HCT116 (cell line): ENCODE measurements at regions not wholly inside any gene's neighbourhood (a gene's known extent, or its start where the extent isn't known, plus 50 kb on each side); places are given as distances from the start of the nearest gene placed in this dataset.

ENCODE experiments used
- ATAC-seq: fragments of 200-7000 bp; cut with Tn5 transposase; 2 replicates; pipeline ENCODE4 v1.9.1; 2020; ENCODE audit warnings: mild to moderate bottlenecking, moderate library complexity
- BruUV-seq: library from RNA; stranded (reverse); fragments of 400-500 nt; replicated peaks from 2 replicates; lab custom pipeline; 2021; lab: Mats Ljungman, UMichigan
- CTCF ChIA-PET: fragments of 300-600 bp; sonication (Branson Sonifier 250); formaldehyde crosslinking; loops from one replicate; lab custom pipeline; 2021; ENCODE audit warnings: antibody characterized with exemption; lab: Charles Lee
- POLR2A ChIA-PET: fragments of 300-600, 350-600 bp; sonication (Branson Sonifier 250); formaldehyde crosslinking; loops from one replicate; lab custom pipeline; 2021; ENCODE audit warnings: antibody characterized with exemption; lab: Charles Lee
- RAD21 ChIA-PET, 2 experiments: fragments of 300-600 bp; sonication (Branson Sonifier 250); formaldehyde crosslinking; loops; one replicate each; lab custom pipeline; 2023; ENCODE audit warnings: low total read pairs in 2 of 2; ENCODE audit not compliant: uncharacterized antibody in 2 of 2, unreplicated experiment in 2 of 2, low non-redundant PET in 1 of 2; lab: Charles Lee
- DNase-seq: peaks from one replicate; pipeline ENCODE4 v3.0.0-alpha.2; 2010; ENCODE audit warnings: low read depth, low spot score
- H2AFZ ChIP-seq: fragments of 200-600 bp; shearing (Covaris generic), sonication (generic); 2 replicates; pipeline ENCODE4 v1.6.1; 2017; ENCODE audit warnings: low read depth, mixed run types, mixed read lengths, antibody characterized with exemption, low read length; ENCODE audit not compliant: poor library complexity, severe bottlenecking
- H3K27ac ChIP-seq: 2 replicates; pipeline ENCODE4 v1.5.1; 2012; ENCODE audit warnings: low read depth, low read length
- H3K27me3 ChIP-seq: fragments of 200-600 bp; sonication (generic); 2 replicates; pipeline ENCODE4 v1.6.1; 2016; ENCODE audit warnings: mixed run types, low read length, mixed read lengths; ENCODE audit not compliant: insufficient read depth
- H3K36me3 ChIP-seq, 2 experiments: fragments of 200-500 bp in 1 of 2; fragments of 200-600 bp in 1 of 2; sonication (Bioruptor generic) in 1 of 2; sonication (generic) in 1 of 2; 2 replicates each; pipeline versions ENCODE4 v1.5.1 to v1.6.1; 2014 to 2016; ENCODE audit warnings: low read length in 2 of 2, inconsistent platforms in 1 of 2, mixed read lengths in 1 of 2, mixed run types in 1 of 2; ENCODE audit not compliant: insufficient read depth in 2 of 2, control insufficient read depth in 1 of 2
- H3K4me1 ChIP-seq, 2 experiments: fragments of 200-600 bp in 1 of 2; sonication (generic) in 1 of 2; 2 replicates each; pipeline versions ENCODE4 v1.5.1 to v1.6.1; 2012 to 2017; ENCODE audit warnings: low read length in 2 of 2, inconsistent platforms in 1 of 2, mild to moderate bottlenecking in 1 of 2, mixed read lengths in 1 of 2, mixed run types in 1 of 2, moderate library complexity in 1 of 2; ENCODE audit not compliant: insufficient read depth in 2 of 2, control insufficient read depth in 1 of 2
- H3K4me2 ChIP-seq: fragments of 200-600 bp; sonication (generic); 2 replicates; pipeline ENCODE4 v1.6.1; 2017; ENCODE audit warnings: mixed run types, low read length, mixed read lengths
- H3K4me3 ChIP-seq, 2 experiments: fragments of 200-600 bp in 1 of 2; sonication (generic) in 1 of 2; replicated peaks in 1 of 2; 2 replicates each; pipeline ENCODE4 v1.5.1; 2011 to 2016; ENCODE audit warnings: low read length in 2 of 2, control low read depth in 1 of 2, low read depth in 1 of 2, mild to moderate bottlenecking in 1 of 2, mixed read lengths in 1 of 2, mixed run types in 1 of 2
- H3K79me2 ChIP-seq: fragments of 200-600 bp; sonication (generic); 2 replicates; pipeline ENCODE4 v1.6.1; 2017; ENCODE audit warnings: mild to moderate bottlenecking, mixed run types, low read length, moderate library complexity, mixed read lengths; ENCODE audit not compliant: insufficient read depth
- H3K9ac ChIP-seq: fragments of 200-600 bp; sonication (generic); 2 replicates; pipeline ENCODE4 v1.6.1; 2016; ENCODE audit warnings: low read length, mixed read lengths
- H3K9me2 ChIP-seq: fragments of 200-600 bp; sonication (generic), shearing (Covaris generic); 2 replicates; pipeline ENCODE4 v1.6.1; 2017; ENCODE audit warnings: mixed run types, mild to moderate bottlenecking, moderate library complexity; ENCODE audit not compliant: insufficient read depth
- H3K9me3 ChIP-seq, 2 experiments: fragments of 200-500 bp in 1 of 2; fragments of 200-600 bp in 1 of 2; sonication (Bioruptor generic) in 1 of 2; sonication (generic) in 1 of 2; 2 replicates each; pipeline ENCODE4 v1.6.1; 2014 to 2017; ENCODE audit warnings: low read length in 2 of 2, mixed read lengths in 2 of 2, inconsistent platforms in 1 of 2, low read depth in 1 of 2, mild to moderate bottlenecking in 1 of 2, mixed run types in 1 of 2, moderate library complexity in 1 of 2; ENCODE audit not compliant: control insufficient read depth in 1 of 2, insufficient read depth in 1 of 2
- H4K20me1 ChIP-seq: fragments of 200-600 bp; sonication (generic), shearing (Covaris generic); 2 replicates; pipeline ENCODE4 v1.6.1; 2017; ENCODE audit warnings: mixed run types, mild to moderate bottlenecking, moderate library complexity; ENCODE audit not compliant: insufficient read depth
- CBX3 ChIP-seq: IDR thresholded peaks from 2 replicates; pipeline ENCODE4 v1.6.1; 2012; ENCODE audit warnings: low read depth
- EGR1 ChIP-seq: IDR thresholded peaks from 2 replicates; pipeline ENCODE4 v1.6.1; 2012; ENCODE audit warnings: low read depth
- ELF1 ChIP-seq: IDR thresholded peaks from 2 replicates; pipeline ENCODE4 v1.6.1; 2012; ENCODE audit warnings: low read depth, borderline replicate concordance
- EZH2phosphoT487 ChIP-seq: fragments of 200-600 bp; IDR thresholded peaks from 2 replicates; pipeline ENCODE4 v1.6.1; 2018; ENCODE audit warnings: antibody characterized with exemption, borderline replicate concordance
- FOSL1 ChIP-seq: IDR thresholded peaks from 2 replicates; pipeline ENCODE4 v1.6.1; 2012; ENCODE audit warnings: low read depth
- JUND ChIP-seq: IDR thresholded peaks from 2 replicates; pipeline ENCODE4 v1.6.1; 2012
- POLR2A ChIP-seq: IDR thresholded peaks from 2 replicates; pipeline ENCODE4 v1.7.0; 2011; ENCODE audit warnings: borderline replicate concordance; ENCODE audit not compliant: insufficient read depth, insufficient read length; ENCODE audit errors: extremely low read depth
- POLR2AphosphoS5 ChIP-seq: IDR thresholded peaks from 2 replicates; pipeline ENCODE4 v1.6.1; 2011; ENCODE audit warnings: mild to moderate bottlenecking, low read depth, low read length, moderate library complexity
- SIN3A ChIP-seq: IDR thresholded peaks from 2 replicates; pipeline ENCODE4 v1.6.1; 2012; ENCODE audit warnings: low read depth
- SP1 ChIP-seq: IDR thresholded peaks from 2 replicates; pipeline ENCODE4 v1.6.1; 2012; ENCODE audit warnings: low read depth
- SRF ChIP-seq: IDR thresholded peaks from 2 replicates; pipeline ENCODE4 v1.6.1; 2012; ENCODE audit warnings: low read depth
- TCF7L2 ChIP-seq: IDR thresholded peaks from 2 replicates; pipeline ENCODE4 v1.7.0; 2011; ENCODE audit warnings: borderline replicate concordance, inconsistent platforms; ENCODE audit not compliant: insufficient read depth, insufficient read length; ENCODE audit errors: extremely low read depth
- YY1 ChIP-seq: IDR thresholded peaks from 2 replicates; pipeline ENCODE4 v1.6.1; 2011; ENCODE audit warnings: low read length, low read depth, moderate library complexity, mild to moderate bottlenecking; ENCODE audit not compliant: insufficient replicate concordance; ENCODE audit errors: extremely low read depth
- ZBTB33 ChIP-seq: IDR thresholded peaks from 2 replicates; pipeline ENCODE4 v1.6.1; 2011; ENCODE audit warnings: mild to moderate bottlenecking, low read length, moderate library complexity; ENCODE audit not compliant: insufficient replicate concordance; ENCODE audit errors: extremely low read depth
- ZFX ChIP-seq: fragments of 450-650 bp; IDR thresholded peaks from 2 replicates; pipeline ENCODE4 v1.6.1; 2017
- ZNF274 ChIP-seq: fragments of 200-500 bp; sonication (Bioruptor generic); IDR thresholded peaks from 2 replicates; pipeline ENCODE4 v1.6.1; 2014; ENCODE audit warnings: mild to moderate bottlenecking, low read depth, low read length, inconsistent platforms
- intact Hi-C: fragments of 100-400 bp; cut with micrococcal nuclease; formaldehyde crosslinking; loops from 2 replicates; pipeline ENCODE4 v1.10.0; 2022
- TF ChIP-seq, protein P1 (sequence below), 3 experiments: fragments of 200-600 bp in 1 of 3; sonication (generic) in 1 of 3; IDR thresholded peaks in 2 of 3; conservative IDR thresholded peaks in 1 of 3; 2 replicates each; pipeline ENCODE4 v1.5.1; 2012 to 2017; ENCODE audit warnings: low read depth in 2 of 3, low read length in 2 of 3, antibody characterized with exemption in 1 of 3, borderline replicate concordance in 1 of 3, control low read depth in 1 of 3, mild to moderate bottlenecking in 1 of 3, mixed read lengths in 1 of 3, mixed run types in 1 of 3, moderate library complexity in 1 of 3; ENCODE audit not compliant: insufficient read depth in 1 of 3
- TF ChIP-seq, protein P2 (sequence below): IDR thresholded peaks from 2 replicates; pipeline ENCODE4 v1.6.1; 2012

DNA sequence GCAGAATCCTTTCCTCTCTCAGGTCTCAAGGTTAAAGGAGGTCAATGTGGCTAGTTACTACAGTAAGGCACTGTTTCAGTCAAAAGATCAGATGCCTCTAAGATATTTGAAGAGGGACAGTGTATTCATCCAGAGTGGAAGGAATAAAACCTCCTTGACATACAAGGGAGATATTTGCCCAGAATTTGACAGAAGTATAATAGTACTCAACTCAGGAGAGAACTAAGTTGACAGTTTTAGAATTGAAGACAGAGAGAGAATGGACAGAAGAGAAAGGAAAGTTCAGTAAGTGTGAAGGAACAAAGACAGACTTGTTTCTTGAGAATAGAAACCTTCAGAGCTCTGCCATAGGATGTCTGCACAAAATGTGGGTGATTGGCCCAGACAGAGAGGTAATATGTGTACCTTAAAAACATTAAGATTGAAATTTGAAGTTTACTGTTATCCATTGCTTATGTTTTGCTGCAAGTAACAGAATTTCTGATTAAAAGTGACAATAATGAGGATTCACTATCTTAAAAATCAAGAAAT, 507.1 kb downstream of the IGSF11 start:
- DNase-seq (no peak), ATAC-seq (no peak)
- no peak overlapping the region for H3K27ac ChIP-seq
- H3K9me2 ChIP-seq = no peaks in the 10 kb centered on the region
- CTCF ChIA-PET = no interaction called here
- H3K4me3 ChIP-seq = no peak overlapping the region
- POLR2A ChIA-PET = no interaction called here
- H2AFZ ChIP-seq = no peak overlapping the region
- intact Hi-C loops = no loop called here
- H3K27me3 ChIP-seq = no peaks in the 10 kb centered on the region
- H3K9ac ChIP-seq = no peak overlapping the region
- H3K9me3 ChIP-seq = no peaks in the 10 kb centered on the region
- no peaks in the 10 kb centered on the region for H3K4me1 ChIP-seq
- no peaks in the 10 kb centered on the region for H3K79me2 ChIP-seq
- H3K4me2 ChIP-seq = no peak overlapping the region
- no peaks in the 10 kb centered on the region for H4K20me1 ChIP-seq
- TF ChIP-seq SP1 = no peak
- TF ChIP-seq POLR2A = no peak
- TF ChIP-seq, protein P1, sequence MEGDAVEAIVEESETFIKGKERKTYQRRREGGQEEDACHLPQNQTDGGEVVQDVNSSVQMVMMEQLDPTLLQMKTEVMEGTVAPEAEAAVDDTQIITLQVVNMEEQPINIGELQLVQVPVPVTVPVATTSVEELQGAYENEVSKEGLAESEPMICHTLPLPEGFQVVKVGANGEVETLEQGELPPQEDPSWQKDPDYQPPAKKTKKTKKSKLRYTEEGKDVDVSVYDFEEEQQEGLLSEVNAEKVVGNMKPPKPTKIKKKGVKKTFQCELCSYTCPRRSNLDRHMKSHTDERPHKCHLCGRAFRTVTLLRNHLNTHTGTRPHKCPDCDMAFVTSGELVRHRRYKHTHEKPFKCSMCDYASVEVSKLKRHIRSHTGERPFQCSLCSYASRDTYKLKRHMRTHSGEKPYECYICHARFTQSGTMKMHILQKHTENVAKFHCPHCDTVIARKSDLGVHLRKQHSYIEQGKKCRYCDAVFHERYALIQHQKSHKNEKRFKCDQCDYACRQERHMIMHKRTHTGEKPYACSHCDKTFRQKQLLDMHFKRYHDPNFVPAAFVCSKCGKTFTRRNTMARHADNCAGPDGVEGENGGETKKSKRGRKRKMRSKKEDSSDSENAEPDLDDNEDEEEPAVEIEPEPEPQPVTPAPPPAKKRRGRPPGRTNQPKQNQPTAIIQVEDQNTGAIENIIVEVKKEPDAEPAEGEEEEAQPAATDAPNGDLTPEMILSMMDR (IDR thresholded peaks at IDR 0.05 in 2 of 3, conservative IDR thresholded peaks at IDR 0.05 in 1 of 3; ENCODE audit: borderline replicate concordance in 1 of 3, insufficient read depth in 1 of 3, low read depth in 2 of 3, low read length in 2 of 3) = no peak
- TF ChIP-seq CBX3 = no peak
- TF ChIP-seq JUND = no peak
- TF ChIP-seq, all 23 proteins: peak for 0
- no TSS peak for BruUV-seq
- RAD21 ChIA-PET = no interaction called here
- no peaks in the 10 kb centered on the region for H3K36me3 ChIP-seq

GRCh38 chr3:118529554-118529953, 505.1 kb downstream of the IGSF11 start:
- intact Hi-C loops = no loop called here
- Histone ChIP-seq H3K9ac (no peak overlapping the region), H4K20me1 (no peaks in the 10 kb centered on the region), H3K79me2 (no peaks in the 10 kb centered on the region), H3K27me3 (no peaks in the 10 kb centered on the region), H3K9me3 (no peaks in the 10 kb centered on the region), H3K4me3 (no peak overlapping the region), H3K27ac (no peak overlapping the region), H3K4me1 (no peaks in the 10 kb centered on the region), H3K9me2 (no peaks in the 10 kb centered on the region), H3K36me3 (no peaks in the 10 kb centered on the region), H2AFZ (no peak overlapping the region), H3K4me2 (no peak overlapping the region)
- RAD21 ChIA-PET = no interaction called here
- DNase-seq = no peak
- CTCF ChIA-PET = no interaction called here
- POLR2A ChIA-PET = no interaction called here
- ATAC-seq = no peak
- no TSS peak for BruUV-seq
- TF ChIP-seq POLR2A (no peak), TCF7L2 (no peak), POLR2AphosphoS5 (no peak), SIN3A (no peak), FOSL1 (no peak), YY1 (no peak), EGR1 (no peak), EZH2phosphoT487 (no peak), SRF (no peak), ZNF274 (no peak), CBX3 (no peak), ELF1 (no peak), SP1 (no peak), ZBTB33 (no peak), ZFX (no peak)
- TF ChIP-seq, protein P2, sequence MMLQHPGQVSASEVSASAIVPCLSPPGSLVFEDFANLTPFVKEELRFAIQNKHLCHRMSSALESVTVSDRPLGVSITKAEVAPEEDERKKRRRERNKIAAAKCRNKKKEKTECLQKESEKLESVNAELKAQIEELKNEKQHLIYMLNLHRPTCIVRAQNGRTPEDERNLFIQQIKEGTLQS = no peak
